ENCODE measurements at regions not wholly inside any gene's neighbourhood (a gene's known extent, or its start where the extent isn't known, plus 50 kb on each side); places are given as distances from the start of the nearest gene placed in this dataset.
"Not testable (repeated sequence)": the region's sequence is repeated elsewhere in the genome, so short reads cannot be mapped to it uniquely, and the experiment has no call there.

- Mint-ChIP-seq H3K9me3 (no peaks in the 10 kb centered on the region), H3K27ac (no peak overlapping the region)
These were observed 109.5 kb upstream of the PTPRG start for GRCh38 chr3:61451841-61452240.

DNA sequence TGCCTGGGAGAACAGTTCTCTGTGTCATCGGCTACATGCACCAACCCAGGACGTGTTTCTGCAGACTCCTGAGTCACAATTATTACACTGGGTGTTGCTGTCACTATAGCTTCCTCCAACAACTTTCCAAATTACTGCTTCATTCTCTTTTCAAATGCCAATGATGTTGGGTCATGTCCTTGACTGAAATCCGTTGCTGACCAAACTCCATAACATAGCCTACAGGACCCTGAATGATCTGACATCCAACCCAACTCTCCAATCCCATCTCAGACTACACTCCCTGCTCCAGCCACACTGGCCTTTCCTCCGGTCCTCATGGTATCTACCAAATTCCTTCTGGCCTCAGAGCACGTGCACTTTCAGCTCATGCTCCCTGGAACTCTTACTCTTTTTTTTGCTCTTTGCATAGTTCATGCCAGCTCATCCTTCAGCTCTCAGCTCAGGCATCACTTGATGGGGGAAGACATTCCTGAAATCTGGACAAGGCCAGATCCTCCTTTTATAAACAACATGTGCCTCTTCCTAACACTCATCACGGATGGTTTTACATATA lies 108.8 kb upstream of the PTPRG start:
- no peaks in the 10 kb centered on the region for H3K9me3 Mint-ChIP-seq

More at GRCh38 chr3:61451841-61452240, 109.5 kb upstream of the PTPRG start:
- ATAC-seq: no peak
- DNase-seq (ENCODE audit: low spot score in 2 of 2): no peak
- no peaks in the 10 kb centered on the region for H3K36me3 Mint-ChIP-seq

DNA sequence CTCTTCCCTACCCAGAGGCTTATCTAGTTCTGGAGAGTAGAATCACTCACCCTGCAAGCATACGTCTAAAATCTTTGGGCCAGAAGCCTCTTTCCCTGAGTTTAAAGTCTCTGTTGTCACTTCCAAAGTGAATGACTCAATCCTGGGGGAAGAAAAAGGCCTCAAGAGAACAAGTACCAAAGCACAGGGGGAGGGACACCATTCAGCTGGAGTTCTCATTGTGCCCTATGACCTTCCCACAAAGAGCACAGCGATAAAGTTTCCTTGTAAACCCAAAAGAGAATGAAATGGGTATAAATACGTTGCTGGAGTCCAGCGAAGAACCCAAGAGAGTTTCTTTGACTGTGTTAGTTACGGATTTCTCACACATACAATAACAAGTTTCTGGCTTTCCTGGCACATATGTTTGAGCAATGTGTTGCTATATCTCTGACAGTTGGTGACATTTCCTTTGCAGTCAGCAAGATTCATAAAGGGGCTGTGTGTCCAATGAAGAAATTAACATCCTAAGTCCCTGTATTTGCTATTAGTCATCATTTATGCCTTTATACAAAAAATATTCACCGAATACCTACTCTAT lies 107.3 kb upstream of the PTPRG start:
- no peak for DNase-seq (ENCODE audit: low spot score in 2 of 2)
- Mint-ChIP-seq H3K36me3 (no peaks in the 10 kb centered on the region), H3K9me3 (no peaks in the 10 kb centered on the region), H3K27ac (no peak overlapping the region)
- ATAC-seq: no peak

More for the DNA sequence above, 108.8 kb upstream of the PTPRG start:
- Mint-ChIP-seq H3K27ac (no peak overlapping the region), H3K36me3 (no peaks in the 10 kb centered on the region)
- no peak for DNase-seq (ENCODE audit: low spot score in 2 of 2)
- no peak for ATAC-seq

DNA sequence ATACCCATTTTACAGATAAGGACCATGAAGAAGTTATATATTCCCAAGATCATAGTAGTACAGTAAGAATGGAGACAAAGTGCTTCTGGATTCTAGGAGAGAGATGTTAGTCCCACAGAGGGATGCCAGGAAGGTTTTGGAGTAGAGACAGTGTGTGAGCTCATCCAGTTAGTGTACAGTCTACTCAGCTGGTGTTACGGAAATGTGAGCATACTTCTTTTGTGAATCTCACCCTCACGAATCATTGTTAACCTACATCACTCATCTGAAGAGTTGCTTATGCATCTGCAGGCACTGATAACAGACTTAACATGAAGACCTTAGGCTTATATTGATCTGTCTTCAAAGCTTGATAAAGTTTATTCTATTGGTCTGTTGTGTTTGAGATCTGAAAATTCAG lies 106.6 kb upstream of the PTPRG start:
- H3K27ac Mint-ChIP-seq: no peak overlapping the region

DNA sequence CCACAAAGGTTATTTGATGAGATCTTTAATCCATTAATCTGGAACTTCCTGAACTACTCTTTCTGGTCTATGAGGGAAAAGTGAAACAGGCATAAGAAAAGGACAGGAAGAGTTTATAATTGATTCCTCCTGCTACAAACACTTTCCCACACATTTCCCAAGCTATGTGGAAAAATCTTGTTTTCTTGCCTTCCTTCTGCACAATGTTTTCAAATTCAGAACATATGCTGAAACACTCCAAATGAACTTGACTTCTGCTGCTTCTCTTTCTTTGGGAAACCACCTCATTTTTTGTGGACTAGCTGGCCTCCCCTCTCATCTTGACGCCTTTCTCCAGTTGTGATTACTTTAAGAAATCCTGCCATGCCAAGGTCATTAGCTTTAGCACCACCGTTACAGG lies 100.7 kb upstream of the PTPRG start:
- H3K9me3 Mint-ChIP-seq: peaks cover 0 to 6% of the 10 kb centered on the region in 2 donors

More for the DNA sequence above, 106.6 kb upstream of the PTPRG start:
- no peak for DNase-seq (ENCODE audit: low spot score in 2 of 2)
- H3K9me3 Mint-ChIP-seq: no peaks in the 10 kb centered on the region
- no peak for ATAC-seq
- no peaks in the 10 kb centered on the region for H3K36me3 Mint-ChIP-seq

DNA sequence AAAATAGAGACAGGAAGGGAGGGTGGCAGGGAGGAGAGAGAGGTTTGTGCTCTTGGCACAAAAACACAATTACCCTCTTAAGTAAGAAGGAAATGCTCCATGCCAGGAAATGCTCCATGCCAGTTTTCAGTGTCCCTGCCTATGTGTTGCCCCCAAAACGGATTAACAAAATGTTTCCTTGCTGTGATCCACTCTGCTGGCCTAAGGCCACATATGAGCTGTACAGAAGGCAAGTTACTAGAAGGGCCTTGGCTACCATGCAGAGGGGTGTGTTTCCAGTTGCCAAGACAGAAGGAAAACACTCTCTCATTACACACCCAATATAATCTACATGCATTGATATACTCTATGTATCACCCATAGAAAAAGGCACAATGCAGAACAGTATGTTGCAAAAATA lies 98.2 kb upstream of the PTPRG start:
- Mint-ChIP-seq H3K9me3 (peaks cover 0 to 6% of the 10 kb centered on the region in 2 donors), H3K27ac (no peak overlapping the region), H3K36me3 (no peaks in the 10 kb centered on the region)
- ATAC-seq (no peak), DNase-seq (ENCODE audit: low spot score in 2 of 2) (no peak)

More for the DNA sequence above, 100.7 kb upstream of the PTPRG start:
- Mint-ChIP-seq H3K36me3 (no peaks in the 10 kb centered on the region), H3K27ac (no peak overlapping the region)
- DNase-seq (ENCODE audit: low spot score in 2 of 2): no peak
- no peak for ATAC-seq

DNA sequence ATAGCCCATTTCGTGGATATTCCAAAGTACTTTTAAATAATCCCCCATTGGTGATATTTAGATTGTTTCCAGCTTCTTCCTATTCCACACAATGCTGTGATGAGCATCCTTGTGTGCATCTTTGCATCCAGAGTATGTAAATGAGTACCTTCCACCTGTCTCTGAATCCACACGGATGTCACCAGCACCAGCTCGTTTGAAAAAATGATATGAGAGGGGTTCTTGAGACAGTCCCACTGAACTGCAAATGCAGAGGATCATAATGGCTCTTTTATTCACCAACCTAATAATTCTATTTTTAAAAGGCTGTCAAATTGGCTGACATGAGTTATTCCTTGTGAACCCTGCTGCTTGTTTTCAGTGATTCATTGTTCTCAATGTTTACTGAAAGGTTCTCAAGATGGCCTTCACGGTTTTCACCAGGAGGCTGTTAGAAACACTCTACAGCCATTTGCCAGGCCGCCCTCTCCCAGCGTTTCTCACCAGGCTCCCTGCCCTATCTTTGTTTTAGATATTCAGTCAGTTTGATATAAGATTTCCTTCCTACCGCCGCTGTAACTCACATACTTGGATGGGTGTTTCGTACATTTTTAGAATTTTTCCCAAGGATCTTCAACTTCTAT lies 96.7 kb upstream of the PTPRG start:
- H3K9me3 Mint-ChIP-seq: peaks cover 0 to 6% of the 10 kb centered on the region in 2 donors
- DNase-seq (ENCODE audit: low spot score in 2 of 2) (no peak), ATAC-seq (no peak)
- no peaks in the 10 kb centered on the region for H3K36me3 Mint-ChIP-seq
- no peak overlapping the region for H3K27ac Mint-ChIP-seq

- ATAC-seq (no peak), DNase-seq (ENCODE audit: low spot score in 2 of 2) (no peak)
- Mint-ChIP-seq H3K27ac (no peak overlapping the region), H3K36me3 (no peaks in the 10 kb centered on the region), H3K9me3 (no peaks in the 10 kb centered on the region)
These were observed 95.0 kb upstream of the PTPRG start for GRCh38 chr3:61466357-61466756.

DNA sequence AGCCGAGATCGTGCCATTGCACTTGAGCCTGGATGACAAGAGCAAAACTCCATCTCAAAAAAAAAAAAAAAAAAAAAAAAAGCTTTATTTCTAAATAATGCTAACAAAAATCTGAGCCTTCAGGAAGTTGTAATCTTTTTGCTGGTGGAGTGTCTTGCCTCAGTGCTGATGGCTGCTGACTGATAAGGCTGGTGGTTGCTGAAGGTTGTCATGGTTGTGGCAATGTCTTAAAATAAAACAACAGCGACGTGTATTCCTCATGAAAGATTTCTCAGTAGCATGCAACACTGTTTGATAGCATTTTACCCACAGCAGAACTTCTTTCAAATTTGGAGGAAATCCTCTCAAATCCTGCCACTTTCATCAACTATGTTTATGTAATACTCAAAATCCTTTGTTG lies 77.4 kb upstream of the PTPRG start:
- Mint-ChIP-seq H3K27ac (no peak overlapping the region), H3K9me3 (peaks cover 0 to 6% of the 10 kb centered on the region in 2 donors), H3K36me3 (no peaks in the 10 kb centered on the region)
- ATAC-seq (no peak), DNase-seq (ENCODE audit: low spot score in 2 of 2) (no peak)

DNA sequence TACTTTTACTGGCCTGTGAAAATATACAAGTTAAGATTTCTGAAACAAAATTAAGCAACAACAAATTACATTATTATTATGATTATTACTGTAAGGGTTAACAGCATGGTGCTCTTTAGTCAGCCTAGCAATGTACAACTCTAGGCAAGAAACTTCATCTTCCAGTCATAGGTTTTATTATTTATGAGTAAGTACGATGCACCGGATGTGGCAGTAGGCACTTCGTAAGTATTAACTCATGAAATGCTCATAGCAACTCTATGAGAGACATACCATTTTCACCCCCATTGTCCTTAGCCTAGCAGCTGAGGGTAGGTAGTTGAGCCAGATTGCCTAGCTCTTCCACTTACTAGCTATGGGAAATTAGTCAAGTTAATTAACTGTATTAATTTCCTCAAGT lies 68.0 kb upstream of the PTPRG start:
- DNase-seq (ENCODE audit: low spot score in 2 of 2) (no peak), ATAC-seq (no peak)
- H3K9me3 Mint-ChIP-seq: peaks cover 0 to 3% of the 10 kb centered on the region in 2 donors
- no peaks in the 10 kb centered on the region for H3K36me3 Mint-ChIP-seq
- H3K27ac Mint-ChIP-seq: no peak overlapping the region

- DNase-seq (ENCODE audit: low spot score in 2 of 2); ATAC-seq; H3K27ac Mint-ChIP-seq; H3K36me3 Mint-ChIP-seq; H3K9me3 Mint-ChIP-seq: not testable (repeated sequence)
These were observed 67.1 kb upstream of the PTPRG start for GRCh38 chr3:61494309-61494708.

DNA sequence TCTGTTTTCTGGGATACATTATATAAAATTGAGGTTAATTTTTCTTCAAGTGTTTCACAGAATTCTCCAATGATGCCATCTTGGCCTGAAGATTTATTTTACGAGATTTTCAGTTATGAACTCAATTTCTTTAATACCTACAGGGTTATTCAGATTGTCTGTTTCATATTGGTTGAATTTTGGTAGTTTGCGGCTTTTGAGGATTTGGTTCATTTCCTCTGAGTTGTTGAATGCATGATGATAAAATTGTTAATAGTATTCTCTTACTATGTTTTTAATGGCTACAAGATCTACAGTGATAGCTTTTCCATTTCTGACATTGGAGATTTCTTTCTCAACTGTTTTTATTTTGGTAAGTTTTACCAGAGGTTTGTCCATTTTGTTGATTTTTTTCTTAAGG lies 63.9 kb upstream of the PTPRG start:
- no peak overlapping the region for H3K27ac Mint-ChIP-seq

GRCh38 chr3:61505197-61505596 lies 56.2 kb upstream of the PTPRG start:
- DNase-seq (ENCODE audit: low spot score in 2 of 2) (no peak), ATAC-seq (no peak)
- Mint-ChIP-seq H3K9me3 (peaks cover 16 to 27% of the 10 kb centered on the region in 2 donors), H3K27ac (no peak overlapping the region), H3K36me3 (peaks cover 6 to 24% of the 10 kb centered on the region in 2 donors)

More for the DNA sequence above, 63.9 kb upstream of the PTPRG start:
- no peak for ATAC-seq
- DNase-seq (ENCODE audit: low spot score in 2 of 2): no peak
- Mint-ChIP-seq H3K9me3 (peaks cover 8% of the 10 kb centered on the region in 2 donors), H3K36me3 (peaks cover 0 to 2% of the 10 kb centered on the region in 2 donors)

- DNase-seq (ENCODE audit: low spot score in 2 of 2): no peak
- peaks cover 6 to 20% of the 10 kb centered on the region in 2 donors for H3K36me3 Mint-ChIP-seq
- ATAC-seq: no peak
- H3K27ac Mint-ChIP-seq: no peak overlapping the region
- peaks cover 11 to 19% of the 10 kb centered on the region in 2 donors for H3K9me3 Mint-ChIP-seq
These were observed 53.4 kb upstream of the PTPRG start for GRCh38 chr3:61507946-61508345.

Measured in activated naive CD4-positive, alpha-beta T cell treated with anti-CD3 and anti-CD28 coated beads, Interleukin-2, amount 50 U/mL, for 72 hours (primary cell).